ENCODE measurements at regions not wholly inside any gene's neighbourhood (a gene's known extent, or its start where the extent isn't known, plus 50 kb on each side); places are given as distances from the start of the nearest gene placed in this dataset.

GRCh38 chr5:82358457-82358856, 80.3 kb upstream of the RPS23 start:
- DNase-seq (ENCODE audit: low spot score), result no peak

GRCh38 chr5:82356808-82357671, 78.9 kb upstream of the RPS23 start:
- no peak for DNase-seq (ENCODE audit: low spot score)

- no peak for DNase-seq (ENCODE audit: low spot score)
Observed at GRCh38 chr5:82356021-82356420, 77.9 kb upstream of the RPS23 start.

GRCh38 chr5:82355496-82355895, 77.3 kb upstream of the RPS23 start:
- no peak for DNase-seq (ENCODE audit: low spot score)

- no peak for DNase-seq (ENCODE audit: low spot score)
Observed at GRCh38 chr5:82355053-82355452, 76.9 kb upstream of the RPS23 start.

- no peak for DNase-seq (ENCODE audit: low spot score)
Observed at GRCh38 chr5:82354543-82354942, 76.4 kb upstream of the RPS23 start.

GRCh38 chr5:82353522-82353921, 75.4 kb upstream of the RPS23 start:
- DNase-seq (ENCODE audit: low spot score), result no peak

GRCh38 chr5:82352146-82352791, 74.1 kb upstream of the RPS23 start:
- DNase-seq (ENCODE audit: low spot score), result no peak

GRCh38 chr5:82351754-82352145, 73.6 kb upstream of the RPS23 start:
- peak; percentile 93 for DNase-seq (ENCODE audit: low spot score)

GRCh38 chr5:82351297-82351696, 73.1 kb upstream of the RPS23 start:
- no peak for DNase-seq (ENCODE audit: low spot score)

- DNase-seq (ENCODE audit: low spot score), result no peak
Observed at GRCh38 chr5:82349652-82350051, 71.5 kb upstream of the RPS23 start.

GRCh38 chr5:82348784-82349425, 70.8 kb upstream of the RPS23 start:
- no peak for DNase-seq (ENCODE audit: low spot score)

- DNase-seq (ENCODE audit: low spot score), result peak; percentile 85
Observed at GRCh38 chr5:82347201-82347865, 69.2 kb upstream of the RPS23 start.

- DNase-seq (ENCODE audit: low spot score), result no peak
Observed at GRCh38 chr5:82346399-82347165, 68.4 kb upstream of the RPS23 start.

GRCh38 chr5:82345108-82345507, 67.0 kb upstream of the RPS23 start:
- DNase-seq (ENCODE audit: low spot score), result no peak

- DNase-seq (ENCODE audit: low spot score), result no peak
Observed at GRCh38 chr5:82341325-82341724, 63.2 kb upstream of the RPS23 start.

GRCh38 chr5:82340799-82341198, 62.6 kb upstream of the RPS23 start:
- no peak for DNase-seq (ENCODE audit: low spot score)

- DNase-seq (ENCODE audit: low spot score), result no peak
Observed at GRCh38 chr5:82339792-82340191, 61.6 kb upstream of the RPS23 start.

- no peak for DNase-seq (ENCODE audit: low spot score)
Observed at GRCh38 chr5:82338771-82339373, 60.7 kb upstream of the RPS23 start.

GRCh38 chr5:82336959-82337351, 58.8 kb upstream of the RPS23 start:
- no peak for DNase-seq (ENCODE audit: low spot score)

- DNase-seq (ENCODE audit: low spot score), result no peak
Observed at GRCh38 chr5:82336226-82336958, 58.2 kb upstream of the RPS23 start.

Measured in pons (tissue), 1 donor.